RWPE1 (cell line): ENCODE measurements at regions not wholly inside any gene's neighbourhood (a gene's known extent, or its start where the extent isn't known, plus 50 kb on each side); places are given as distances from the start of the nearest gene placed in this dataset.
"Not testable (repeated sequence)": the region's sequence is repeated elsewhere in the genome, so short reads cannot be mapped to it uniquely, and the experiment has no call there.

ENCODE experiments used
- CTCF ChIA-PET: fragments of 350-600 bp; sonication (Branson Sonifier 250); formaldehyde crosslinking; extraction: SDS; loops from one replicate; lab custom pipeline; 2021; lab: Yijun Ruan, JAX
- POLR2A ChIA-PET: fragments of 400-600 bp; formaldehyde crosslinking; extraction: SDS; loops from one replicate; lab custom pipeline; 2020; ENCODE audit warnings: antibody characterized with exemption; ENCODE audit not compliant: low non-redundant PET; lab: Yijun Ruan, JAX
- DNase-seq: peaks from one replicate; pipeline ENCODE4 v3.0.0; 2012; ENCODE audit warnings: low spot score
- H3K27ac ChIP-seq: fragments of 450-650 bp; 2 replicates; pipeline ENCODE4 v1.5.1; 2017
- CTCF ChIP-seq: fragments of 450-650 bp; conservative IDR thresholded peaks from 2 replicates; pipeline ENCODE4 v1.5.1; 2017; ENCODE audit warnings: low read depth, mild to moderate bottlenecking

GRCh38 chr1:215405211-215405610, 161.9 kb upstream of the KCTD3 start:
- POLR2A ChIA-PET, result no interaction called here
- DNase-seq, result no peak
- H3K27ac ChIP-seq, result no peak overlapping the region
- TF ChIP-seq CTCF, result no peak
- CTCF ChIA-PET, result no interaction called here

GRCh38 chr1:215406927-215407326, 160.2 kb upstream of the KCTD3 start:
- H3K27ac ChIP-seq, result no peak overlapping the region
- TF ChIP-seq CTCF, result no peak
- ChIA-PET CTCF (no interaction called here), POLR2A (interaction anchor here (0.6 kb wide), 1 partner anchor 134 kb away, joined by 3 read pairs; no protein-coding TSS in a partner anchor)
- no peak for DNase-seq

GRCh38 chr1:215407575-215407974, 159.5 kb upstream of the KCTD3 start:
- DNase-seq, result no peak
- no peak overlapping the region for H3K27ac ChIP-seq
- no peak for TF ChIP-seq CTCF
- ChIA-PET CTCF (no interaction called here), POLR2A (no interaction called here)

- CTCF ChIA-PET, POLR2A ChIA-PET, H3K27ac ChIP-seq: not testable (repeated sequence)
- peak; percentile 10 for DNase-seq
Observed at GRCh38 chr1:215409546-215409945, 157.6 kb upstream of the KCTD3 start.

GRCh38 chr1:215415521-215415920, 151.6 kb upstream of the KCTD3 start:
- POLR2A ChIA-PET, DNase-seq, H3K27ac ChIP-seq, CTCF ChIA-PET: not testable (repeated sequence)

GRCh38 chr1:215416497-215416896, 150.6 kb upstream of the KCTD3 start:
- CTCF ChIA-PET, result interaction anchor here (0.6 to 0.7 kb wide), 3 partner anchors 16 to 764 kb away, joined by 3 to 5 read pairs (median 3); no protein-coding TSS in a partner anchor
- no peak for TF ChIP-seq CTCF
- H3K27ac ChIP-seq, result no peak overlapping the region
- POLR2A ChIA-PET, result no interaction called here
- no peak for DNase-seq

GRCh38 chr1:215417122-215417521, 150.0 kb upstream of the KCTD3 start:
- no peak overlapping the region for H3K27ac ChIP-seq
- ChIA-PET POLR2A (no interaction called here), CTCF (interaction anchor here (0.6 to 0.7 kb wide), 3 partner anchors 16 to 765 kb away, joined by 3 to 5 read pairs (median 3); no protein-coding TSS in a partner anchor)
- DNase-seq, result peak; percentile 4
- TF ChIP-seq CTCF, result no peak
